ENCODE measurements at regions not wholly inside any gene's neighbourhood (a gene's known extent, or its start where the extent isn't known, plus 50 kb on each side); places are given as distances from the start of the nearest gene placed in this dataset.

GRCh38 chr4:175109933-175110332 is 191.8 kb downstream of the ADAM29 start:
- FAIRE-seq: no peak

GRCh38 chr4:175125410-175126068 is 207.4 kb downstream of the ADAM29 start:
- FAIRE-seq (no peak), DNase-seq (ENCODE audit: extremely low spot score, insufficient read length, low read depth) (no peak)

More at GRCh38 chr4:175109933-175110332, 191.8 kb downstream of the ADAM29 start:
- no peak for DNase-seq (ENCODE audit: extremely low spot score, insufficient read length, low read depth)

- no peak for FAIRE-seq
These were observed 209.2 kb downstream of the ADAM29 start for GRCh38 chr4:175127314-175127713.

GRCh38 chr4:175129797-175130196 is 211.6 kb downstream of the ADAM29 start:
- no peak for FAIRE-seq
- DNase-seq (ENCODE audit: extremely low spot score, insufficient read length, low read depth): no peak

More at GRCh38 chr4:175127314-175127713, 209.2 kb downstream of the ADAM29 start:
- no peak for DNase-seq (ENCODE audit: extremely low spot score, insufficient read length, low read depth)

- FAIRE-seq: no peak
- no peak for DNase-seq (ENCODE audit: extremely low spot score, insufficient read length, low read depth)
These were observed 221.0 kb downstream of the ADAM29 start for GRCh38 chr4:175139205-175139604.

- no peak for FAIRE-seq
These were observed 225.0 kb downstream of the ADAM29 start for GRCh38 chr4:175143116-175143515.

GRCh38 chr4:175146799-175147198 is 228.6 kb downstream of the ADAM29 start:
- DNase-seq (ENCODE audit: extremely low spot score, insufficient read length, low read depth) (no peak), FAIRE-seq (no peak)

More at GRCh38 chr4:175143116-175143515, 225.0 kb downstream of the ADAM29 start:
- DNase-seq (ENCODE audit: extremely low spot score, insufficient read length, low read depth): no peak

GRCh38 chr4:175147233-175147632 is 229.1 kb downstream of the ADAM29 start:
- FAIRE-seq: no peak
- DNase-seq (ENCODE audit: extremely low spot score, insufficient read length, low read depth): no peak

GRCh38 chr4:175166020-175166419 is 247.9 kb downstream of the ADAM29 start:
- DNase-seq (ENCODE audit: extremely low spot score, insufficient read length, low read depth) (no peak), FAIRE-seq (no peak)

GRCh38 chr4:175176710-175177109 is 258.6 kb downstream of the ADAM29 start:
- no peak for FAIRE-seq
- no peak for DNase-seq (ENCODE audit: extremely low spot score, insufficient read length, low read depth)

- FAIRE-seq (no peak), DNase-seq (ENCODE audit: extremely low spot score, insufficient read length, low read depth) (no peak)
These were observed 272.5 kb downstream of the ADAM29 start for GRCh38 chr4:175190654-175191053.

GRCh38 chr4:175198056-175198455 is 279.9 kb downstream of the ADAM29 start:
- FAIRE-seq (no peak), DNase-seq (ENCODE audit: extremely low spot score, insufficient read length, low read depth) (no peak)

- FAIRE-seq: no peak
- DNase-seq (ENCODE audit: extremely low spot score, insufficient read length, low read depth): no peak
These were observed 297.1 kb downstream of the ADAM29 start for GRCh38 chr4:175215208-175215607.

- no peak for FAIRE-seq
- DNase-seq (ENCODE audit: extremely low spot score, insufficient read length, low read depth): no peak
These were observed 297.5 kb downstream of the ADAM29 start for GRCh38 chr4:175215657-175216056.

GRCh38 chr4:175229154-175229553 is 311.0 kb downstream of the ADAM29 start:
- no peak for DNase-seq (ENCODE audit: extremely low spot score, insufficient read length, low read depth)
- FAIRE-seq: no peak

- FAIRE-seq: no peak
- no peak for DNase-seq (ENCODE audit: extremely low spot score, insufficient read length, low read depth)
These were observed 316.0 kb downstream of the ADAM29 start for GRCh38 chr4:175234162-175234561.

- FAIRE-seq (no peak), DNase-seq (ENCODE audit: extremely low spot score, insufficient read length, low read depth) (no peak)
These were observed 320.8 kb downstream of the ADAM29 start for GRCh38 chr4:175238827-175239517.

GRCh38 chr4:175246941-175247340 is 328.8 kb downstream of the ADAM29 start:
- no peak for FAIRE-seq
- no peak for DNase-seq (ENCODE audit: extremely low spot score, insufficient read length, low read depth)

- FAIRE-seq (no peak), DNase-seq (ENCODE audit: extremely low spot score, insufficient read length, low read depth) (no peak)
These were observed 334.5 kb downstream of the ADAM29 start for GRCh38 chr4:175252642-175253041.

GRCh38 chr4:175253184-175253902 is 335.2 kb downstream of the ADAM29 start:
- no peak for FAIRE-seq
- no peak for DNase-seq (ENCODE audit: extremely low spot score, insufficient read length, low read depth)

- DNase-seq (ENCODE audit: extremely low spot score, insufficient read length, low read depth): no peak
- no peak for FAIRE-seq
These were observed 345.4 kb downstream of the ADAM29 start for GRCh38 chr4:175263537-175263936.

Measured in GM18507 (cell line).